ENCODE measurements at regions not wholly inside any gene's neighbourhood (a gene's known extent, or its start where the extent isn't known, plus 50 kb on each side); places are given as distances from the start of the nearest gene placed in this dataset.
A peak's percentile ranks its signal among the peaks of the same experiment; 100 is the strongest.
"Not testable (repeated sequence)": the region's sequence is repeated elsewhere in the genome, so short reads cannot be mapped to it uniquely, and the experiment has no call there.

DNA sequence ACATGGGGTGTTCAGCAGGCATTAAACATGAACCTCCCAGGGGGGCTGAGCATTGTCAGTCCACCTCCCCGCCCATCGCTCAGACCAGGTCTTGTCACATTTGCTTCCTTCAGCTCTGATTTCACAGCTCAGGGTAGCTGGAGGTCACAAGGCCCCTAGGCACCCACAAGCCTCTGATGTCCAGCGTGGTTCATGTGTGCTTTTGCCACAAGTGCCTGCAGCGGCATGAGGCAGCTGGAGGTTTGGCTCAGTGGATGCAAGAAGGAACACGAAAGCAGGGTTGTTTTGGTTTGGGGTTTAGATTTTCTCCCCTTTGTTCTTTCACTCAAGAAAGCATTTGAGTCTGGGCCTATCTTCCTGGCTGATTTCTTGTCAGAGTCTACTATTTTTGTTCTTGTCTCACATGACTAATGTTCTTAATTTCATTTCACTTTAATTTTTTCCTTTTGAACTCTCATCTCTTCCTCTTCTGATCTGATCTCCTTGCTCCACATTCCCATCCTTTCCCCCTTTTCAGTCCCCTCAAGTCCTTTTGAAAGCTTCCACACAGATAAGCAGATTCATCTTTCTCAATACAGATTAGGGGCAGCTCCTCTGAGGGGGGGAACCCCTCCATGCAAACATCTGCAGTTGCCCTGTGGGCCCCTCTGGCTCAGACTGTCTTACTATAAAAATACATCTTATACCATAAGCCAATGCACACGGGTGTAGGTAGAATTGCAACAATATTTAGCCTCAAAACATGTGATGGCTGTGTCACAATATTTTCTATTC, 68.1 kb upstream of the CEP85L start:
- DNase-seq: no peak

DNA sequence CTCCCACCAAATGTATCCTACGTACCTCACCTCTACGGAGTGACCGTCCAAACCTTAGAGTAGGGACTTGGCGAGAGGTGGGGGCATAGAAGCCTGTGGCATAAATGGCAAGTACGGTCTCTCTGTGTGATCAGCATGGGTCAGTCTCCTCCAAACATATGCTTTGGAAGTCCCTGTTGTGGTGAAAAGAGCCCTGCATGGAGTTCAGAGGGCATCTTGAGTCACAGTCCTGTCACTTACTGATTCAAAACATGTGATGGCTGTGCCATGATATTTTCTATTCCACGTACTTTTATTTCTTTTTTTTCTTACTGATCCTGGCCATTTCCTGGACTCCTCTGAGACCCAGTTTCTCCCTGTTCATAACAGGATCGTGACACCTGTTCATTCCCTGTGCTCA, 67.5 kb upstream of the CEP85L start:
- no peak for DNase-seq

DNA sequence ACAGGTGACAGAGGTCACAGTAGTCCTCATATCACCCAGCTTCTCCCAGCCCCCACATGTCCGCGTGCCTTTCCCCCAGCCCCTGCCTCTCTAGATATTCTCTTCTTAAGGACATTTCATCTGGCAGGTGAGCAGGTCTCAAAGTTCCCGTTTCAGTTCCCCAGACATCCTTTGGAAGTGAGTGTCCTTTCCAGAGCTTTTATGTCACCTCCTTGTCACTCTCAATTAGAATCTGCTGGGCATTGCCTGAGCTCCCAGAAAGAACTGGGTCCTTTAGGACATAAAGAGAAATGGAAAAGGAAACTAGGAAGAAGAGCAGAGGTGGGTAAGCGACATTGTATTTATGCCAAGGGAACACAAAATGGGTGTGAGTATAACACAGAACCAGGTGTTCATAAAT, 66.9 kb upstream of the CEP85L start:
- no peak for DNase-seq

DNA sequence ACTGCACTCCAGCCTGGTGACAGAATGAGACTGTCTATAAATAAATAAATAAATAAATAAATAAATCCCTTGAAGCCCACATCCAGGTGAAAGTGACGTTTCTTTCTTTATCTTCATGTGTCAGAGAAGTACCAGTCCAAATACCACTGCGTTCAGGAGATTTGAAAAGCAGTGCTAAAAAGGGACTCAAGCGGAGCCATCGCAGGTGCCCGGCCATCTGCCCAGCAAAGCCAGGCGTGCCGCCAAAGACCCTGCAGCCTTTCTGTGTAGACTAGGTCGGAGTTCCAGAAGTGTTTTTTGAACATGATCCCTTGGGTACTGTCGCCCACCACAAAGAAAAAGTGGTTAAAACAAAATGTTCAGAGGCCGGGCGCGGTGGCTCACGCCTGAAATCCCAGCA, 65.7 kb upstream of the CEP85L start:
- no peak for DNase-seq

DNA sequence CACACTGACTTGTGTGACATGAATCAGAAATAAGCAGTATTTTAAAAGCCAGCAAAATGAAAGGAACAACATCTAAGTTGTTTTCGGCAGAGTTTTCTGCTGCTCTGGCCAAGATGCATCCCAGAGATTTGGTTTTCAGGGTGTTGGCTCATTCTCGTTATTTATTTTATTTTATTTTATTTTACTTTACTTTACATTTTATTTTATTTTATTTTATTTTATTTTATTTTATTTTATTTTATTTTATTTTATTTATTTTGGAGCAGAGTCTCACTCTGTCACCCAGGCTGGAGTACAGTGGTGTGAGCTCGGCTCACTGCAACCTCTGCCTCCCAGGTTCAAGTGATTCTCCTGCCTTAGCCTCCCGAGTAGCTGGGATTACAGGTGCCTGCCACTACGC, 64.5 kb upstream of the CEP85L start:
- not testable (repeated sequence) for DNase-seq

DNA sequence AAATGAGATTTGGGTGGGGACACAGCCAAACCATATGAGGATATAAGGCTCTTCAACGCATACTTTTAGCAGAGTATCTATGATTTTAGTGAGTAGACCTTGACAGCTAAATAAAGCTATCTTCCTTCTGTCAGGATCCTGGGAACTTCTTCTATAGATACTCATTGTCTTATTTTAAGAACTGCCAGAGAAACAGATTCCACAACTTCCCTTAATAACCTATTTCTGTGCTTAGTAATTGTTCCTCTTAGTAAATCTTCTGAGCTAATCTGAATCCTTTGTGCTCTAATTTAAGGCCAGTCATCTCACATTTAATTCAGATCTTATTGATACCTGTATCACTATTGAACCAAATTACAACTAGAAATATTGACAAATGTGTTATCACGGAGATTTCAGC, 64.0 kb upstream of the CEP85L start:
- DNase-seq: no peak

DNA sequence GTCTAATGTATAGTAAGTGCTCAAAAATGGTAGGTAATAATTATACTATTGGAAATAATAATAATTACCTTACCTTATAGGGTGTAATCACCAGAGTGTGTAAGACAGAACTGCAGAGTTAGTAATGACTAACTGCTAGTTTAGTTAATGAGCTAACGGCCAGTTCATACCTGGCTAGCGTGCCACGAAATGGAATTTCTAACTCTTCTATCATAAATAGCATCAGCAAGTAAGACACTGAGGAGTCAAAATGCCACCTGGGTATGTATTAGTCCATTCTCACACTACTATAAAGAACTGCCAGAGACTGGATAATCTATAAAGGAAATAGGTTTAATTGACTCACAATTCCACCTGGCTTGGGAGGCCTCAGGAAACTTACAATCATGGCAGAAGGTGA, 63.4 kb upstream of the CEP85L start:
- no peak for DNase-seq

DNA sequence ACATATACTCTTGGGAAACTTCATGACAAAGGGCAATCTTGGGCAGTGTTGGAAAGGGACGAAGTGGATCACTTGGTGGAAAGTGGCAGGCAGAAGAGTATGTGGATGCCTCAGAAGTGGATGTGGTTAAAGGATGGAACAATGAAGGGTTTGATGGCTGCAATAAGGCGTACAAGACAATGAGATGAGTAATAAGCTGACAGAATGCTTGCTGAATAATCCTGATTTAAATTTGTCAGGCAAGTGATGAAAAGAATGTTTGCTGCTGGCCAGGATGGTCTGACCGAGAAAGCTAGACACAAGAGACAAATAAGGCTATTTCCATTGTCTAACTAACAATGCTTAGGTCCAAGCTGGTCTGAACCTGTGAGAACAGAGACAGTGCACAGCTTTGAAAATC, 61.6 kb upstream of the CEP85L start:
- DNase-seq: no peak

DNA sequence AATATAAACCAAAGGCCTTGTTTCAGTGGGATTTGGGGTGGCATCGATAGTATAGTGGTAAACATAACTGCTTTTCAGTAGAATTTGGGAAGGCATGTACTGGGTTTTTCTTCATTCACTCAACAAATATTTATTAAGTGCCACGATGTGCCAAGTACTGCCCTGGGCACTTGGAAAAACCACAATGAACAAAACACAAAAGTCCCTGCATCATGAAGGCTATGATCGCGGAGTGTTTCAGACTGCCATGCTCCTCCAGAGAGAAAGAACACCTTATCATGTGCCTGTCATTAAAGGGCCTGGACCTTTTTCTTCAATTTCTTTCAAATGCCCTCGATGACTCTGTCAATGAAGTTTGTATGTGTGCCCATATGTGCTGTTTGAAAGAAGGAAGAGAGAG, 59.2 kb upstream of the CEP85L start:
- DNase-seq: no peak

DNA sequence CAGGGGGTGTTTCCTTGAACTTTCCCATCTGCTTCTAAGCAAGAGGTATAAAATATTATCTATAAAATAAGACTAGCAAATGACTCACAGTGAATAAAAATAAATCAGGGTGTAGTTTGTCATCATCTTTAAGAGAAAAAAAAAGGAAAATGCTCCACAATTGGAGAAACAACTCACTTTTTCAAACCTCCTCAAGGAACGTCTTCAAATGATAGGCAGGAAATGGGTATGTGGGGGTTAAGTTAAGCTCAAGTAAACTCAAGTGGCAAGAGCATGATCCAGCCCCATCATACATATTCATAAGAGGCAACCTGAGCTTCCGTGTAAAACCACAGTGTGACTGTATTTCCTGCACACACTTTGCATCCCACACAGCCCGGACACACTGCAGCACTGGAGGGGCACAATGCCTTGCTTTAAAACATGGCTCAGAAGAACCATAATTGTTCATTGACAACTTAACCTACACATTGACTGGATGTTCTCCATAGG, 58.5 kb upstream of the CEP85L start:
- DNase-seq: peak; percentile 17

DNA sequence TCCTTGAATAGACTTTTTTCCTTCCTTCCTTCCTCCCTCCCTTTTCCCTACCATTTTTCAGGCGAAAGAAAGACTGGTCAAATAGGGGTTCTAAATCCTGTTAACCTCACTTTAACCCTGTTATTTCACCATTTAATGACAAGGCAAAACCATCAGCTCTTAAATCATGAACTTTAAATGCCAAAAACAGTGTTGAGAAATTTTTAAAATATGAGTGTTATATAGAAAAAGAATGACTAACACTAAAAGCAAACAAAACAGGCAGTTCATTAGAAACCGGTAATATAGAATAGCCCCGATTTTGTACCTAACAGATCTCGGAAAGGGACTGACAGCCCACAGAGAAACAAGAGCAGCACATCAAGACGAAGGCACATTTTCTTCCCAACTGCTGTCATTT, 57.4 kb upstream of the CEP85L start:
- DNase-seq: no peak

DNA sequence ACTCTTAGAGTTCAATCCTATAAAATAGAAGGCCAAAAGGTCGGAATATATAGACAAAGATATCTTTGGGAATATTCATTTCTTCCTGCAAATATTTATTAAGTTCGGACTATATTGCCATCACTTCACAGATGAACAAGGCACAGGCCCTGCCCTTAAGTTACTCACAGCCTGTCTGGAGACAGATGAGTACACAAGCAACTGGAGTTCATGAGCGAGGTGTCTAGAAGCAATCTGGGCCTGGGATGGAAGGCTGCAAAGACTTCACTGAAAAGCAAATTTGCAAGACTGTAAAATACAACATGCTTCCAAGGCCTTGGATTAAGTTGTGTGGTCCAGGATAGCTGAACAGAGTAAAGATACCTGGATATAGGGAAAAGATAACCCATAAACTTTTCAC, 56.7 kb upstream of the CEP85L start:
- DNase-seq: no peak

DNA sequence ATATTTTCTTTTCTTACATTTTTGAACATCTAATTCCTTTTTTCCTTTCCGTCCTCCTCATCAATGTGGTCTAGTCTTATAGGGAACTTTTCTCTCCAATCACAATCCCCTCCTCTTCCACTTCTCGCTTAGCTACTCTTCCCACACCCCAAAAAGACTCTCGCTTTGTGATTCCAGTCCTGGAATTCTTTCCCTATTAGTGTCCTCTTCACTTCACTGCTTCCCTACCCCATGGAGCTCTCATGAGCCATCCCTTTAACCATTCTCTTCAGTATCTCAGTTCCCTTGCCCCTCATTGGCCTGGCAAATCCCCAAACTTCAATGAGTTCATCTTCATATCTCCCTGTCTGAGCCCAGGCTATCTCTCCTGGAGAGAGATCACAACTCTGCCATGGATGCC, 55.3 kb upstream of the CEP85L start:
- no peak for DNase-seq

DNA sequence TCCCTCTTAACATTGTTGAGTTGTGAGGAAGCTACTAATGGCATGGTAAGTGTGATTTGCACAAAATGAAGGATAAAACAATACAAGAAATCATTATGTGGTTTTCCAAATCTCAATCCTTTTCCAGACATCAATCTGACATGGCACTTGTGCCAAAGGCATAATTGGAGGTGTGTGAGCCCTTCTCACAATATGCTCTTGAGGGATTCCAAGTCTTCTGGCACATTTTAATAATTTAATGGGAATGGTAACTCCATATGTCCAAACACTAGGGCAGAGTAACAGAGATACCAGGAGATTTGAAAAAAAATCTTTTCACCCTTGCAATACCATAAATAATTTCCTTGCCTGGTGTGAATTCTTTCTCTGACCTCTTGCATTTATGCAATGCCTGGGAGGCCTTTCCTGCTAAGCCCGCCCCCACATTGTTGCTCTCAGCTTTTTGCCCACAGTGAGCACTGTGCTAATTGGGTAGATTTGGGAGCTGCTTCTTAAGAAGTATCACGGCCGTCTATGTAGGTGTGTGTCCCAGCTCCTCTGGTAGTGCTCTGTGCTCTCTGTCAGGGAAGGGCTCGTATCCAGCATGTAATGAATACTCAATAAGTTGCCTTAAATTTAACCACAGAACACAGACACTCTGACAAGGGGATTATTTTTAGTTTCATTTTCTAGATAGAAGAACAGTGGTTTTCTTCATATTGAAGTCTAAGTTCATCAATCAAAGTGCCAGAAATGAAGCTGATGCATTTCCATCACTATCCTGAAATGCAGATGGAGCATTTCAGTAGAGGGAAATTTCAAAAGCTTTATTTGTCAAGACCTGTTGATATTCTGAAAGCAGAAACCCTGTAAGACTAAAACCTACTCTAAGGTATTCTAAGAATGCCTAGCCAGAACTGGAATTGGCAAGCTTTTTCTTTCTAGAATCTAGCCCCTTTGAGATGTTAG, 54.4 kb upstream of the CEP85L start:
- peak; percentile 34 for DNase-seq

DNA sequence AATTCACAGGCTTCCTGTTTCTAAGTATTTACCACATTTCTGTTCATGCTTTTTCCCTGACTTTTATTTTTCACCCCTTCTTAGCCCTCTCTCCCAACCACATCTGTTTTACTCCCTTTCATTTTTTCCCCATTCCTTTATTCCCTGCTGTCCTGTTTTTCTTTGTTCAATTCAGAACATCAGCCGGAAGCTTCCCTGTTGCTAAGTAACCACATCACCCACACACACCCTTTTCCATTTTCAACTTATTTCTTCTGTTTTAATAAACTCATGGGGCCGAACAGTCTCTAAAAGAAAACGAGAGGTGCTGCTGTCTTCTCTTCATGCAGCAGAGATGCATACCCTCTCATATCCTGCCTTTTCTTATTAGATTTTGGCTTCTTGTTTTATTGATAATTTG, 53.5 kb upstream of the CEP85L start:
- peak; percentile 64 for DNase-seq

DNA sequence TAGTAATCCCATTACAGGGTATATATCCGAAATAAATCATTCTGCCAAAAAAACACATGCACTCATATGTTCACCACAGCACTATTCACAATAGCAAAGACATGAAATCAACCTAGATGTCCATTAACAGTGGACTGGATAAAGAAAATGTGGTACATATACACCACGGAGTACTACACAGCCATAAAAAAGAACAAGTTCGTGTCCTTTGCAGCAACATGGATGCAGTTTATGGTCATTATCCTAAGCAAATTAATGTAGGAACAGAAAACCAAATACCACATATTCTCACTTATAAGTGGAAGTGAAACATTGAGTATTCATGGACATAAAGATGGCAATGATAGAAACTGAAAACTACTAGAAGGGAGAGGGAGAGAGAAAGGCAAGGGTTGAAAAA, 49.9 kb upstream of the CEP85L start:
- not testable (repeated sequence) for DNase-seq

Data from muscle of arm (tissue), 1 donor.